GM23338 (cell line): ENCODE measurements at regions not wholly inside any gene's neighbourhood (a gene's known extent, or its start where the extent isn't known, plus 50 kb on each side); places are given as distances from the start of the nearest gene placed in this dataset.

Source experiments
- CREB1 ChIP-seq: fragments of 250-450 bp; sonication (Bioruptor Pico); IDR thresholded peaks from 2 replicates; pipeline ENCODE4 v1.5.0; 2020; ENCODE audit warnings: low read depth, mild to moderate bottlenecking, moderate library complexity
- EZH2 ChIP-seq: fragments of 200-600 bp; sonication (generic); IDR thresholded peaks from one replicate; pipeline ENCODE4 v1.8.0; 2017; ENCODE audit warnings: antibody characterized with exemption, mild to moderate bottlenecking, low read depth; ENCODE audit not compliant: unreplicated experiment
- EZH2phosphoT487 ChIP-seq: fragments of 200-600 bp; sonication (generic); IDR thresholded peaks from one replicate; pipeline ENCODE4 v1.8.1; 2018; ENCODE audit warnings: antibody characterized with exemption; ENCODE audit not compliant: unreplicated experiment
- JUNB ChIP-seq: IDR thresholded peaks from one replicate; pipeline ENCODE4 v1.6.1; 2016; ENCODE audit warnings: antibody characterized with exemption; ENCODE audit not compliant: unreplicated experiment
- NANOG ChIP-seq: IDR thresholded peaks from 2 replicates; pipeline ENCODE4 v1.6.1; 2016; ENCODE audit warnings: antibody characterized with exemption, borderline replicate concordance
- POLR2AphosphoS5 ChIP-seq: IDR thresholded peaks from 2 replicates; pipeline ENCODE4 v1.6.1; 2016; ENCODE audit warnings: antibody characterized with exemption, low read depth
- REST ChIP-seq: IDR thresholded peaks from one replicate; pipeline ENCODE4 v1.6.1; 2018; ENCODE audit warnings: antibody characterized with exemption; ENCODE audit not compliant: unreplicated experiment
- STAT1 ChIP-seq: IDR thresholded peaks from one replicate; pipeline ENCODE4 v1.6.1; 2016; ENCODE audit warnings: antibody characterized with exemption; ENCODE audit not compliant: unreplicated experiment
- ZNF114 ChIP-seq: fragments of 250-450 bp; sonication (Bioruptor Pico); IDR thresholded peaks from 2 replicates; pipeline ENCODE4 v1.5.0; 2020; ENCODE audit warnings: mild to moderate bottlenecking, moderate library complexity
- ZNF331 ChIP-seq: fragments of 250-450 bp; sonication (Bioruptor Pico); IDR thresholded peaks from 2 replicates; pipeline ENCODE4 v1.5.0; 2020; ENCODE audit warnings: low read depth, mild to moderate bottlenecking, moderate library complexity
- TF ChIP-seq, protein P1 (sequence below), 2 experiments: fragments of 200-600 bp in 1 of 2; sonication (generic) in 1 of 2; conservative IDR thresholded peaks; 2 replicates each; pipeline versions ENCODE4 v1.5.1 to v1.6.1; 2016 to 2017; ENCODE audit warnings: antibody characterized with exemption in 2 of 2, low read depth in 2 of 2, mild to moderate bottlenecking in 2 of 2, moderate library complexity in 1 of 2
- TF ChIP-seq, protein P2 (sequence below): fragments of 250-450 bp; sonication (Bioruptor Pico); IDR thresholded peaks from 2 replicates; pipeline ENCODE4 v1.5.0; 2020; ENCODE audit warnings: mild to moderate bottlenecking, moderate library complexity
- TF ChIP-seq, protein P3 (sequence below): IDR thresholded peaks from 2 replicates; pipeline ENCODE4 v1.6.1; 2016; ENCODE audit warnings: antibody characterized with exemption

DNA sequence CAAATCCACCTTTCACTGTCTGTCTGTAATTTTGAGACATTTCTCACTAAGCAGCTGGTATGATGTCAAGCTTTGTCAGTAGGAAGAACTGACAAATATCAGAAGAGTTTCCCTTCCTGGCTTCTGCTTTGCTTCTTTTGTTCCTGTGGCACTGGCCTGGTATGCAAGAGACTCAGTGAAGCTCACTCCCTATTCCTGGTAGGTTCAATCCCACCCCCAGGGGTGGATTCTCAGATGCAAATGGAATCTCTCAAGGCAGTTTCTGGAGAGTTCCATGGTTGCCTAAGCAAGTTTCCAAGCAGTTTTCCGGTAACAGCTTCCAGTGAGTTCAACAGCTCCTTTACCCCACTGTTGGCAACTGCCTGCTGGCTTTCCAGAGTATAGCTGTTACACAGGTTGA is 683.4 kb downstream of the PTPRC start:
- TF ChIP-seq, protein P1, sequence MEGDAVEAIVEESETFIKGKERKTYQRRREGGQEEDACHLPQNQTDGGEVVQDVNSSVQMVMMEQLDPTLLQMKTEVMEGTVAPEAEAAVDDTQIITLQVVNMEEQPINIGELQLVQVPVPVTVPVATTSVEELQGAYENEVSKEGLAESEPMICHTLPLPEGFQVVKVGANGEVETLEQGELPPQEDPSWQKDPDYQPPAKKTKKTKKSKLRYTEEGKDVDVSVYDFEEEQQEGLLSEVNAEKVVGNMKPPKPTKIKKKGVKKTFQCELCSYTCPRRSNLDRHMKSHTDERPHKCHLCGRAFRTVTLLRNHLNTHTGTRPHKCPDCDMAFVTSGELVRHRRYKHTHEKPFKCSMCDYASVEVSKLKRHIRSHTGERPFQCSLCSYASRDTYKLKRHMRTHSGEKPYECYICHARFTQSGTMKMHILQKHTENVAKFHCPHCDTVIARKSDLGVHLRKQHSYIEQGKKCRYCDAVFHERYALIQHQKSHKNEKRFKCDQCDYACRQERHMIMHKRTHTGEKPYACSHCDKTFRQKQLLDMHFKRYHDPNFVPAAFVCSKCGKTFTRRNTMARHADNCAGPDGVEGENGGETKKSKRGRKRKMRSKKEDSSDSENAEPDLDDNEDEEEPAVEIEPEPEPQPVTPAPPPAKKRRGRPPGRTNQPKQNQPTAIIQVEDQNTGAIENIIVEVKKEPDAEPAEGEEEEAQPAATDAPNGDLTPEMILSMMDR (conservative IDR thresholded peaks at IDR 0.05; ENCODE audit: low read depth in 2 of 2) = no peak
- no peak for TF ChIP-seq POLR2AphosphoS5
- TF ChIP-seq EZH2phosphoT487 = no peak
- no peak for TF ChIP-seq REST
- no peak for TF ChIP-seq JUNB
- TF ChIP-seq NANOG = no peak
- no peak for TF ChIP-seq CREB1
- TF ChIP-seq EZH2 = no peak
- TF ChIP-seq ZNF114 (CRISPR knock-in tag) = no peak
- TF ChIP-seq, protein P2, sequence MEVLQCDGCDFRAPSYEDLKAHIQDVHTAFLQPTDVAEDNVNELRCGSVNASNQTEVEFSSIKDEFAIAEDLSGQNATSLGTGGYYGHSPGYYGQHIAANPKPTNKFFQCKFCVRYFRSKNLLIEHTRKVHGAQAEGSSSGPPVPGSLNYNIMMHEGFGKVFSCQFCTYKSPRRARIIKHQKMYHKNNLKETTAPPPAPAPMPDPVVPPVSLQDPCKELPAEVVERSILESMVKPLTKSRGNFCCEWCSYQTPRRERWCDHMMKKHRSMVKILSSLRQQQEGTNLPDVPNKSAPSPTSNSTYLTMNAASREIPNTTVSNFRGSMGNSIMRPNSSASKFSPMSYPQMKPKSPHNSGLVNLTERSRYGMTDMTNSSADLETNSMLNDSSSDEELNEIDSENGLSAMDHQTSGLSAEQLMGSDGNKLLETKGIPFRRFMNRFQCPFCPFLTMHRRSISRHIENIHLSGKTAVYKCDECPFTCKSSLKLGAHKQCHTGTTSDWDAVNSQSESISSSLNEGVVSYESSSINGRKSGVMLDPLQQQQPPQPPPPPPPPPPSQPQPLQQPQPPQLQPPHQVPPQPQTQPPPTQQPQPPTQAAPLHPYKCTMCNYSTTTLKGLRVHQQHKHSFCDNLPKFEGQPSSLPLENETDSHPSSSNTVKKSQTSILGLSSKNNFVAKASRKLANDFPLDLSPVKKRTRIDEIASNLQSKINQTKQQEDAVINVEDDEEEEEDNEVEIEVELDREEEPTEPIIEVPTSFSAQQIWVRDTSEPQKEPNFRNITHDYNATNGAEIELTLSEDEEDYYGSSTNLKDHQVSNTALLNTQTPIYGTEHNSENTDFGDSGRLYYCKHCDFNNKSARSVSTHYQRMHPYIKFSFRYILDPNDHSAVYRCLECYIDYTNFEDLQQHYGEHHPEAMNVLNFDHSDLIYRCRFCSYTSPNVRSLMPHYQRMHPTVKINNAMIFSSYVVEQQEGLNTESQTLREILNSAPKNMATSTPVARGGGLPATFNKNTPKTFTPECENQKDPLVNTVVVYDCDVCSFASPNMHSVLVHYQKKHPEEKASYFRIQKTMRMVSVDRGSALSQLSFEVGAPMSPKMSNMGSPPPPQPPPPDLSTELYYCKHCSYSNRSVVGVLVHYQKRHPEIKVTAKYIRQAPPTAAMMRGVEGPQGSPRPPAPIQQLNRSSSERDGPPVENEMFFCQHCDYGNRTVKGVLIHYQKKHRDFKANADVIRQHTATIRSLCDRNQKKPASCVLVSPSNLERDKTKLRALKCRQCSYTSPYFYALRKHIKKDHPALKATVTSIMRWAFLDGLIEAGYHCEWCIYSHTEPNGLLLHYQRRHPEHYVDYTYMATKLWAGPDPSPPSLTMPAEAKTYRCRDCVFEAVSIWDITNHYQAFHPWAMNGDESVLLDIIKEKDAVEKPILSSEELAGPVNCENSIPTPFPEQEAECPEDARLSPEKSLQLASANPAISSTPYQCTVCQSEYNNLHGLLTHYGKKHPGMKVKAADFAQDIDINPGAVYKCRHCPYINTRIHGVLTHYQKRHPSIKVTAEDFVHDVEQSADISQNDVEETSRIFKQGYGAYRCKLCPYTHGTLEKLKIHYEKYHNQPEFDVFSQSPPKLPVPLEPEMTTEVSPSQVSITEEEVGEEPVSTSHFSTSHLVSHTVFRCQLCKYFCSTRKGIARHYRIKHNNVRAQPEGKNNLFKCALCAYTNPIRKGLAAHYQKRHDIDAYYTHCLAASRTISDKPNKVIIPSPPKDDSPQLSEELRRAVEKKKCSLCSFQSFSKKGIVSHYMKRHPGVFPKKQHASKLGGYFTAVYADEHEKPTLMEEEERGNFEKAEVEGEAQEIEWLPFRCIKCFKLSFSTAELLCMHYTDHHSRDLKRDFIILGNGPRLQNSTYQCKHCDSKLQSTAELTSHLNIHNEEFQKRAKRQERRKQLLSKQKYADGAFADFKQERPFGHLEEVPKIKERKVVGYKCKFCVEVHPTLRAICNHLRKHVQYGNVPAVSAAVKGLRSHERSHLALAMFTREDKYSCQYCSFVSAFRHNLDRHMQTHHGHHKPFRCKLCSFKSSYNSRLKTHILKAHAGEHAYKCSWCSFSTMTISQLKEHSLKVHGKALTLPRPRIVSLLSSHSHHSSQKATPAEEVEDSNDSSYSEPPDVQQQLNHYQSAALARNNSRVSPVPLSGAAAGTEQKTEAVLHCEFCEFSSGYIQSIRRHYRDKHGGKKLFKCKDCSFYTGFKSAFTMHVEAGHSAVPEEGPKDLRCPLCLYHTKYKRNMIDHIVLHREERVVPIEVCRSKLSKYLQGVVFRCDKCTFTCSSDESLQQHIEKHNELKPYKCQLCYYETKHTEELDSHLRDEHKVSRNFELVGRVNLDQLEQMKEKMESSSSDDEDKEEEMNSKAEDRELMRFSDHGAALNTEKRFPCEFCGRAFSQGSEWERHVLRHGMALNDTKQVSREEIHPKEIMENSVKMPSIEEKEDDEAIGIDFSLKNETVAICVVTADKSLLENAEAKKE (CRISPR knock-in tag) = no peak
- no peak for TF ChIP-seq ZNF331 (CRISPR knock-in tag)
- TF ChIP-seq, protein P3, sequence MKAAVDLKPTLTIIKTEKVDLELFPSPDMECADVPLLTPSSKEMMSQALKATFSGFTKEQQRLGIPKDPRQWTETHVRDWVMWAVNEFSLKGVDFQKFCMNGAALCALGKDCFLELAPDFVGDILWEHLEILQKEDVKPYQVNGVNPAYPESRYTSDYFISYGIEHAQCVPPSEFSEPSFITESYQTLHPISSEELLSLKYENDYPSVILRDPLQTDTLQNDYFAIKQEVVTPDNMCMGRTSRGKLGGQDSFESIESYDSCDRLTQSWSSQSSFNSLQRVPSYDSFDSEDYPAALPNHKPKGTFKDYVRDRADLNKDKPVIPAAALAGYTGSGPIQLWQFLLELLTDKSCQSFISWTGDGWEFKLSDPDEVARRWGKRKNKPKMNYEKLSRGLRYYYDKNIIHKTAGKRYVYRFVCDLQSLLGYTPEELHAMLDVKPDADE = no peak
- TF ChIP-seq STAT1 = no peak
